ENCODE measurements at regions not wholly inside any gene's neighbourhood (a gene's known extent, or its start where the extent isn't known, plus 50 kb on each side); places are given as distances from the start of the nearest gene placed in this dataset.

DNA sequence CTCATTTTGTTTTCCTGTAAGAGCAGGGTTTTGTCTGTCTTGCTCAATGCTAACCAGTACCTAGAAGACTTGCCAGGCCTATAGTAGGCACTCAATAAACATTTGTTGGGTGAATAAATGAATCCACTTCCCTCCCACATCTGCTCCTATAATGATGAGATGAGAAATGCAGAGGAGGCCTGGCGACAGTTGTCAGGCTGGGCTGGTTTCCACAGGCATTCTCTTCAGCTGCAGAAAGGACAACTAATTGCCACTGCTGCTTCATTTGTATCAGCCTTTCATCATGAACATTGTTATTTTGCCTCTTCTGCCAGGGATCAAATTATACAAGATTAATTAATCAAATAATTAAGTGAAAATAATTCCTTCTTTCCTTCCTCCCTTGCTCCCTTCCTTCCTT is 82.0 kb upstream of the PTHLH start:
- Histone ChIP-seq H3K4me3 (replicated peaks in 1 of 3; ENCODE audit: insufficient read depth in 1 of 3, low read depth in 1 of 3, low read length in 3 of 3) (no peak overlapping the region), H3K9me3 (replicated peaks; ENCODE audit: control insufficient read depth, insufficient read depth, low read length) (no peaks in the 10 kb centered on the region), H3K27ac (ENCODE audit: insufficient read depth, low read depth, low read length) (no peak overlapping the region), H3K9ac (replicated peaks; ENCODE audit: extremely low read depth, insufficient read depth, low read length) (no peak overlapping the region), H3K27me3 (ENCODE audit: control insufficient read depth in 2 of 2, insufficient read depth in 2 of 2, low read length in 2 of 2) (no peaks in the 10 kb centered on the region), H2AFZ (ENCODE audit: low read depth, low read length) (no peak overlapping the region), H3K4me1 (ENCODE audit: control insufficient read depth, extremely low read depth, insufficient read depth, low read length) (no peaks in the 10 kb centered on the region), H3K9me1 (replicated peaks; ENCODE audit: control insufficient read depth, extremely low read depth, insufficient read depth, low read length) (no peaks in the 10 kb centered on the region), H4K20me1 (replicated peaks; ENCODE audit: control insufficient read depth, extremely low read depth, insufficient read depth, low read length) (no peaks in the 10 kb centered on the region), H3K79me2 (ENCODE audit: control insufficient read depth, insufficient read depth, low read length) (no peaks in the 10 kb centered on the region), H3K36me3 (ENCODE audit: control insufficient read depth in 2 of 2, extremely low read depth in 1 of 2, insufficient read depth in 2 of 2, low read length in 2 of 2) (no peaks in the 10 kb centered on the region), H3K4me2 (ENCODE audit: insufficient read depth, low read length) (no peak overlapping the region)
- TF ChIP-seq JUN (IDR thresholded peaks at IDR 0.05; ENCODE audit: borderline replicate concordance, insufficient read depth, insufficient read length, low read depth) (no peak), POLR2A (IDR thresholded peaks at IDR 0.05; ENCODE audit: low read depth, low read length) (no peak), GATA2 (IDR thresholded peaks at IDR 0.05; ENCODE audit: insufficient read depth, insufficient read length, low read depth, low read length) (no peak), POLR2AphosphoS5 (IDR thresholded peaks at IDR 0.05; ENCODE audit: insufficient read depth, low read depth, low read length) (no peak), FOS (IDR thresholded peaks at IDR 0.05; ENCODE audit: borderline replicate concordance, insufficient read depth, low read length) (no peak)
- TF ChIP-seq, protein P1, sequence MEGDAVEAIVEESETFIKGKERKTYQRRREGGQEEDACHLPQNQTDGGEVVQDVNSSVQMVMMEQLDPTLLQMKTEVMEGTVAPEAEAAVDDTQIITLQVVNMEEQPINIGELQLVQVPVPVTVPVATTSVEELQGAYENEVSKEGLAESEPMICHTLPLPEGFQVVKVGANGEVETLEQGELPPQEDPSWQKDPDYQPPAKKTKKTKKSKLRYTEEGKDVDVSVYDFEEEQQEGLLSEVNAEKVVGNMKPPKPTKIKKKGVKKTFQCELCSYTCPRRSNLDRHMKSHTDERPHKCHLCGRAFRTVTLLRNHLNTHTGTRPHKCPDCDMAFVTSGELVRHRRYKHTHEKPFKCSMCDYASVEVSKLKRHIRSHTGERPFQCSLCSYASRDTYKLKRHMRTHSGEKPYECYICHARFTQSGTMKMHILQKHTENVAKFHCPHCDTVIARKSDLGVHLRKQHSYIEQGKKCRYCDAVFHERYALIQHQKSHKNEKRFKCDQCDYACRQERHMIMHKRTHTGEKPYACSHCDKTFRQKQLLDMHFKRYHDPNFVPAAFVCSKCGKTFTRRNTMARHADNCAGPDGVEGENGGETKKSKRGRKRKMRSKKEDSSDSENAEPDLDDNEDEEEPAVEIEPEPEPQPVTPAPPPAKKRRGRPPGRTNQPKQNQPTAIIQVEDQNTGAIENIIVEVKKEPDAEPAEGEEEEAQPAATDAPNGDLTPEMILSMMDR (IDR thresholded peaks at IDR 0.05; ENCODE audit: extremely low read depth in 1 of 2, insufficient read depth in 1 of 2, low read depth in 1 of 2, low read length in 2 of 2) = no peak
- dilution Hi-C loops (cut with MboI; ENCODE audit: extremely low pct_ligation_motif_present, low sequenced_read_pairs) = no loop called here
- ChIA-PET CTCF (no interaction called here), POLR2A (no interaction called here)
- FAIRE-seq (no peak), DNase-seq (ENCODE audit: low read depth, low spot score) (no peak)
- intact Hi-C loops (cut with micrococcal nuclease) = no loop called here
- no TSS peak for BruUV-seq (replicated peaks)
